LNCaP clone FGC (cell line): ENCODE measurements at regions not wholly inside any gene's neighbourhood (a gene's known extent, or its start where the extent isn't known, plus 50 kb on each side); places are given as distances from the start of the nearest gene placed in this dataset.

Experiments used
- DNase-seq: peaks from one replicate; pipeline ENCODE4 v3.0.0-alpha.2; 2011; ENCODE audit warnings: low read depth
- H3K4me3 ChIP-seq: 2 replicates; pipeline ENCODE4 v1.5.1; 2011; ENCODE audit warnings: mild to moderate bottlenecking, low read depth, low read length, control low read depth
- TF ChIP-seq, protein P1 (sequence below): IDR thresholded peaks from 2 replicates; pipeline ENCODE4 v1.5.1; 2012; ENCODE audit warnings: mild to moderate bottlenecking; ENCODE audit not compliant: control insufficient read depth, insufficient read depth; ENCODE audit errors: extremely low read depth

GRCh38 chr10:85457191-85457590 lies 909.4 kb downstream of the GRID1 start:
- TF ChIP-seq, protein P1, sequence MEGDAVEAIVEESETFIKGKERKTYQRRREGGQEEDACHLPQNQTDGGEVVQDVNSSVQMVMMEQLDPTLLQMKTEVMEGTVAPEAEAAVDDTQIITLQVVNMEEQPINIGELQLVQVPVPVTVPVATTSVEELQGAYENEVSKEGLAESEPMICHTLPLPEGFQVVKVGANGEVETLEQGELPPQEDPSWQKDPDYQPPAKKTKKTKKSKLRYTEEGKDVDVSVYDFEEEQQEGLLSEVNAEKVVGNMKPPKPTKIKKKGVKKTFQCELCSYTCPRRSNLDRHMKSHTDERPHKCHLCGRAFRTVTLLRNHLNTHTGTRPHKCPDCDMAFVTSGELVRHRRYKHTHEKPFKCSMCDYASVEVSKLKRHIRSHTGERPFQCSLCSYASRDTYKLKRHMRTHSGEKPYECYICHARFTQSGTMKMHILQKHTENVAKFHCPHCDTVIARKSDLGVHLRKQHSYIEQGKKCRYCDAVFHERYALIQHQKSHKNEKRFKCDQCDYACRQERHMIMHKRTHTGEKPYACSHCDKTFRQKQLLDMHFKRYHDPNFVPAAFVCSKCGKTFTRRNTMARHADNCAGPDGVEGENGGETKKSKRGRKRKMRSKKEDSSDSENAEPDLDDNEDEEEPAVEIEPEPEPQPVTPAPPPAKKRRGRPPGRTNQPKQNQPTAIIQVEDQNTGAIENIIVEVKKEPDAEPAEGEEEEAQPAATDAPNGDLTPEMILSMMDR: no peak
- H3K4me3 ChIP-seq: no peak overlapping the region
- no peak for DNase-seq

- no peak for DNase-seq
- TF ChIP-seq, protein P1: no peak
- no peak overlapping the region for H3K4me3 ChIP-seq
These were observed 908.3 kb downstream of the GRID1 start for GRCh38 chr10:85458324-85458723.

DNA sequence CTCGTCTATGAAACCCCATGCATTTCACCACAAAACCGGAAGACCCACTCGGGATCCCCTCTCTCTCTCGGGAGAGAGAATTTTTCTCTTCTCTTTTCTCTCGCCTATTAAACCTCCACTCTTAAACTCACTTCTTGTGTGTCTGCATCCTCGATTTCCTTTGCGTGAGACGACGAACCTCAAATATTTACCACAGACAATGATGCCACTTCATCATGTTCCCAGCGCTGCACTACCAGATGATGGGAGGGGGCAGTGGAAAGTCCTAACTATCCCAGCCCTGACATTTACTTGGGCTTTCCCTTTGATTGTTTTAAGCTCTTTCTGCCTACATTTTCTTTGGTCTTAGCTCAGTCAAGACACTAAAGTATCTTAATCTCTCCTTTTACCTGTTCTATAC lies 906.7 kb downstream of the GRID1 start:
- TF ChIP-seq, protein P1: no peak
- no peak for DNase-seq
- H3K4me3 ChIP-seq: no peak overlapping the region

DNA sequence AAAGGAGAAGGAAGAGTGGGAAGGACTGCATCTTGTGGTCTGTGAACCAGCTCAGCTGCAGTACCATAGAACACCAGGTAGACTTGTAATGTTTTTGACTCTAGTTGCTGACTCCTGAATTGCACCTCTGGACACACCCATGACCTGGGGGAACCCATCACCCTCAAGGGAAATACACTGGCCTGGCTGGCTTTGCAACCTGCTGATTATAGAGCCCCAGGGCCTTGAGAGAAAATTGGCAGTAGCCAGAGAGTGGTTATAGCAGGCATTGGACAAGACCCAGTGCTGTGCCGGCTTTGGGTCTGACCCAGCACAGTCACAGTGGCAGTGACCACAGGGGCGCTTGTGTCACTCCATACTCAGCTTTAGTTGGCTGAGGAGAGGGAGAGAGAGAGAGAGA lies 902.3 kb downstream of the GRID1 start:
- no peak for DNase-seq
- no peak overlapping the region for H3K4me3 ChIP-seq
- TF ChIP-seq, protein P1: no peak

DNA sequence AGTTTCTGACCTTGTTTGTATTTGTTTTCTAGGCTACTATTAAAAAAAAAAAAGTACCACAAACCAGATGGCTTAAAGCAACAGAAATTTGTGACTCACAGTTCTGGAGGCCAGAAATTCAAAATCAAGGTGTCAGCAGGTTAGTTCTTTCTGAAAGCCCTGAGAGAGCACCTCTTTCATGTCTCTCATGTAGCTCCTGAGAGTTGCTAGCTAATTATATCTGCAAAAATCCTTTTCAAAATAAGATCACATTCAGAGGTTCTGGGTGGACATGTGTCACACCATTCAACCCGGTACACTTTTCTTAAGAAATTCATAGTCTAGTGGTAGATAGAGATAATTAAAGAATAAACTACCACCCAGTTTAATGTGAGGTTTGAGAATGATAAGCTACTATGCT lies 888.6 kb downstream of the GRID1 start:
- TF ChIP-seq, protein P1: no peak
- DNase-seq: no peak
- H3K4me3 ChIP-seq: no peak overlapping the region

DNA sequence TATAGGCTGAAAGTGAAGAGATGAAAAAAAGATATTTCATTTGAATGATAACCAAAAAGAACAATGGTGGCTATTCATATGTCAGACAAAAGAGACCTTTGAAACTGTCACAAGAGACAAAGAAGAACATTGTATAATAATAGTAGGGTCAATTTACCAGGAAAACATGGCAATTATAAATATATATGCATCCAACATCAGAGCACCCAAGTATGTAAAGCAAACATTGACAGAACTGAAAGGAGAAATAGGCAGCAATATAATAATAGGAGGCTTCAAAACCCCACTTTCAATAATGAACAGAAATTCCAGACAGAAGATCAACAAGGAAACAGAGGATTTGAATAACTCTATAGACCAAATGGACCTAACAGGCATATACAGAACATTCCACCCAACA lies 876.2 kb downstream of the GRID1 start:
- DNase-seq: no peak
- no peak overlapping the region for H3K4me3 ChIP-seq
- TF ChIP-seq, protein P1: no peak

- DNase-seq: no peak
- TF ChIP-seq, protein P1: no peak
- no peak overlapping the region for H3K4me3 ChIP-seq
These were observed 874.9 kb downstream of the GRID1 start for GRCh38 chr10:85491652-85492051.
